GM18519 (cell line): ENCODE measurements at regions not wholly inside any gene's neighbourhood (a gene's known extent, or its start where the extent isn't known, plus 50 kb on each side); places are given as distances from the start of the nearest gene placed in this dataset.
"Not testable (repeated sequence)": the region's sequence is repeated elsewhere in the genome, so short reads cannot be mapped to it uniquely, and the experiment has no call there.

Experiments
- ATAC-seq: cut with Tn5 transposase; IDR thresholded peaks from one replicate; pipeline ENCODE4 v1.9.1; 2021; ENCODE audit warnings: mild to moderate bottlenecking, moderate library complexity; ENCODE audit not compliant: unreplicated experiment, low FRiP score

- ATAC-seq: no peak
Measured at GRCh38 chr16:61435346-61435745, 600.9 kb downstream of the CDH8 start.

- no peak for ATAC-seq
Measured at GRCh38 chr16:61432421-61432820, 603.8 kb downstream of the CDH8 start.

- no peak for ATAC-seq
Measured at GRCh38 chr16:61421111-61421510, 615.1 kb downstream of the CDH8 start.

GRCh38 chr16:61419791-61420190 is 616.4 kb downstream of the CDH8 start:
- no peak for ATAC-seq

GRCh38 chr16:61418802-61419201 is 617.4 kb downstream of the CDH8 start:
- not testable (repeated sequence) for ATAC-seq

GRCh38 chr16:61415126-61415525 is 621.1 kb downstream of the CDH8 start:
- no peak for ATAC-seq

GRCh38 chr16:61413021-61413420 is 623.2 kb downstream of the CDH8 start:
- ATAC-seq: no peak

GRCh38 chr16:61412562-61412961 is 623.7 kb downstream of the CDH8 start:
- no peak for ATAC-seq

- no peak for ATAC-seq
Measured at GRCh38 chr16:61409604-61410003, 626.6 kb downstream of the CDH8 start.

GRCh38 chr16:61403386-61403785 is 632.9 kb downstream of the CDH8 start:
- ATAC-seq: no peak

GRCh38 chr16:61391896-61392295 is 644.3 kb downstream of the CDH8 start:
- no peak for ATAC-seq

- no peak for ATAC-seq
Measured at GRCh38 chr16:61390965-61391637, 645.1 kb downstream of the CDH8 start.

- no peak for ATAC-seq
Measured at GRCh38 chr16:61385392-61386071, 650.7 kb downstream of the CDH8 start.

- ATAC-seq: no peak
Measured at GRCh38 chr16:61382435-61382834, 653.8 kb downstream of the CDH8 start.

GRCh38 chr16:61379311-61379710 is 656.9 kb downstream of the CDH8 start:
- no peak for ATAC-seq

GRCh38 chr16:61374071-61374470 is 662.2 kb downstream of the CDH8 start:
- ATAC-seq: no peak

GRCh38 chr16:61371881-61372280 is 664.4 kb downstream of the CDH8 start:
- no peak for ATAC-seq

GRCh38 chr16:61371388-61371787 is 664.9 kb downstream of the CDH8 start:
- no peak for ATAC-seq

GRCh38 chr16:61370564-61370963 is 665.7 kb downstream of the CDH8 start:
- ATAC-seq: no peak

- no peak for ATAC-seq
Measured at GRCh38 chr16:61366006-61366405, 670.2 kb downstream of the CDH8 start.

- no peak for ATAC-seq
Measured at GRCh38 chr16:61364990-61365389, 671.2 kb downstream of the CDH8 start.

GRCh38 chr16:61362585-61362984 is 673.7 kb downstream of the CDH8 start:
- ATAC-seq: no peak
